Activated gamma-delta T cell treated with anti-CD3 and anti-CD28 coated beads, Interleukin-2, amount 50 U/mL, for 16 hours (primary cell): ENCODE measurements at regions not wholly inside any gene's neighbourhood (a gene's known extent, or its start where the extent isn't known, plus 50 kb on each side); places are given as distances from the start of the nearest gene placed in this dataset.
"Not testable (repeated sequence)": the region's sequence is repeated elsewhere in the genome, so short reads cannot be mapped to it uniquely, and the experiment has no call there.

ENCODE experiments used
- DNase-seq: peaks from one replicate; pipeline ENCODE4 v3.0.0-alpha.2; 2020; ENCODE audit warnings: low read depth

DNA sequence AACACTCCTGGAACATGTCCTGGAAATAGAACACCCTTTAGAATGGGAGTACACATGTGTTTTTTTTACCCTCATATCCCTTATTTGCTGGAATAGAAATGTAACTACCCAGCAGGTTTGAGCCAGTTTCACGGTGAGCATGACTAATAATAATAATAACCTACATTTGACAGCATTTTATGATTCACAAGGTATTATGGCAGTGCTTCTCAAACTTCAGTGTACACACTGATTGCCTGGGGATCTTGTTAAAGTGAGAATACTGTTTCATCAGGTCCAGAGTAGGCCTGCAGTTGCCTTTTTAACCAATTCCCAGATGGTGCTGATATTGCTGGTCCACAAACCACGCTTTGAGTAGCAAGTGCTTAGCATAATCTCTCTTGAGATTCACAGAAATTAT, 63.9 kb downstream of the NFKBIZ start:
- no peak for DNase-seq

DNA sequence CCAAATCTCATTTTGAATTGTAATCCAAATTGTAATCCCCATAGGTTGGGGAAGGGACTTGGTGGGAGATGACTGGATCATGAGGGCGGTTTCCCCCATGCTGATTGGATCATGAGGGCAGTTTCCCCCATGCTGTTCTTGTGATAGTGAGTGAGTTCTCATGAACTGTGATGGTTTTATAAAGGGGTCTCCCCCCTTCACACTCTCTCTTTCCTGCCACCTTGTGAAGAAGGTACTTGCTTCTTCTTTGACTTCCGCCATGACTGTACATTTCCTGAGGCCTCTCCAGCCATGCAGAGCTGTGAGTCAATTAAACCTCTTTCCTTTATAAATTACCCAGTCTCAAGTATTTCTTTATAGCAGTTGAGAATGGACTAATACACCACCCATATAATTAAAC, 68.4 kb downstream of the NFKBIZ start:
- not testable (repeated sequence) for DNase-seq

DNA sequence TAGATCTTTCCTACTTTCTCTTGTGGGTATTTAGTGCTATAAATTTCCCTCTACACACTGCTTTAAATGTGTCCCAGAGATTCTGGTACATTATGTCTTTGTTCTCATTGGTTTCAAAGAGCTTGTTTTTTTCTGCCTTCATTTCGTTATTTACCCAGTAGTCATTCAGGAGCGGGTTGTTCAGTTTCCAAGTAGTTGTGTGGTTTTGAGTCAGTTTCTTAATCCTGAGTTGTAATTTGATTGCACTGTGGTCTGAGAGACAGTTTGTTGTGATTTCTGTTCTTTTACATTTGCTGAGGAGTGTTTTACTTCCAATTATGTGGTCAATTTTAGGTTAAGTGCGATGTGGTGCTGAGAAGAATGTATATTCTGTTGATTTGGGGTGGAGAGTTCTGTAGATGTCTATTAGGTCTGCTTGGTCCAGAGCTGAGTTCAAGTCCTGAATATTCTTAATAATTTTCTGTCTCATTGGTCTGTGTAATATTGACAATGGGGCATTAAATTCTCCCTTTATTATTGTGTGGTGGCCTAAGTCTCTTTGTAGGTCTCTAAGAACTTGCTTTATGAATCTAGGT, 72.9 kb downstream of the NFKBIZ start:
- DNase-seq: not testable (repeated sequence)

DNA sequence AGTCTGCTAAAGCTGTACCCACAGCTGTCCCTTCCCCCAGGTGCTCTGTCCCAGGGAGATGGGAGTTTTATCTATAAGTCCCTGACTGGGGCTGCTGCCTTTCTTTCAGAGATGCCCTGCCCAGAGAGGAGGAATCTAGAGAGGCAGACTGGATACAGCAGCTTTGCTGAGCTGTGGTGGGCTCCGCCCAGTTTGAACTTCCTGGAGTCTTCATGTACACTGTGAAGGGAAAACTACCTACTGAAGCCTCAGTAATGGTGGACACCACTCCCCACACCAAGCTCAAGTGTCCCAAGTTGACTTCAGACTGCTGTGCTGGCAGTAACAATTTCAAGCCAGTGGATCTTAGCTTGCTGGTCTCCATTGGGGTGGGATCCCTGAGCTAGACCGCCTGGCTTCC, 75.3 kb downstream of the NFKBIZ start:
- not testable (repeated sequence) for DNase-seq

DNA sequence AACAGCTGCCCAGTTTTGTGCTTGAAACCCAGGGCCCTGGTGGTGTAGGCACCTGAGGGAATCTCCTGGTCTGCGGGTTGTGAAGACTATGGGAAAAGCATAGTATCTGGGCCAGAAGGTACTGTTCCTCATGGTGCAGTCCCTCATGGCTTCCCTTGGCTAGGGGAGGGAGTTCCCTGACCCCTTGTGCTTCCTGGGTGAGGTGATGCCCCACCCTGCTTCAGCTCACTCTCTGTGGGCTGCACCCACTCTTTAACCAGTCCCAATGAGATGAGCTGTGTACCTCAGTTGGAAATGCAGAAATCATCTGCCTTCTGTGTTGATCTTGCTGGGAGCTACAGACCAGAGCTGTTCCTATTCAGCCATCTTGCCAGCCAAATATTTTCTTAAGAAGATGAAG, 75.8 kb downstream of the NFKBIZ start:
- DNase-seq: not testable (repeated sequence)

DNA sequence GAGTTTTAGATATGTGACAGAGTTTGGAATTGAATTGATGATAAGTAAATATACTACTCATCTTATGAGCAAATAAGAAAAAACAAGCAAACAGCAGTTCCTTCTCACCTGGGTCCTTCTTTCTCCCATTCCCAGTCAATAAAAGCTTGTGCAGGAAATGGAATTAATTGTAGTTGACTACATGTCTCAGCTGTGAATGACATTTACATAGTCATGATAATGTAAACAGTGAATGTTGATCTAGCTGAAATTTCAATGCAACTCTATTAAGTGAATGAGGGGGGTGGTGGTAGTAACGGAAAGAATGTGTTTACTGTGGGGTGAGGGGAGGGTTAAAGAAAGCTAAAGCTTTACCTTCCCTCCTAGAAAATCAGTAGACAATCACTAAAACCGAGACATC, 76.2 kb downstream of the NFKBIZ start:
- DNase-seq: no peak

DNA sequence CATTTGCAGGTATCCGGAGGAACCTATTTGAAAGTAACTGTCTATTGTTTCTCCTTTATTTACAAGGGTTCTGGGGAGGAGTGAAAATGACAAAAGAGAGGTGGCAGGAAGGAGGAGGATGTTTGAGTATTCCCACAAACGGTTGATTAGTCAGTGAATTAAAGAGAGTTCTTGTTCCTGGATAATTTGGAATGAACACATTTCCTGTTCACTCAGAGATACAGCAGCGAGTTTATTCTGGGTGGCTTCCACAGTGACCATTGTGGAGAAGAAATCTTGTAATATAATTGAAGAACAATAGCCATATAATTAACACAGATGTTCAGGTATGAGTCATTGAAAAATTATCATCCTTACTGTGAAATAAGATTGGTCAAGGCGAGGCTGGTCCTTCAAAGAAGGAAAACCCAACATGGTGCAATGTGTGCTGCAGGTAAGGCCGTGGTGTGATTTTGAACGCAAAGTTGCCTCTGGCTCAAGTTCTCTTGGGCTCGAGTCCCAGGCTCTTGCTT, 77.3 kb downstream of the NFKBIZ start:
- no peak for DNase-seq

DNA sequence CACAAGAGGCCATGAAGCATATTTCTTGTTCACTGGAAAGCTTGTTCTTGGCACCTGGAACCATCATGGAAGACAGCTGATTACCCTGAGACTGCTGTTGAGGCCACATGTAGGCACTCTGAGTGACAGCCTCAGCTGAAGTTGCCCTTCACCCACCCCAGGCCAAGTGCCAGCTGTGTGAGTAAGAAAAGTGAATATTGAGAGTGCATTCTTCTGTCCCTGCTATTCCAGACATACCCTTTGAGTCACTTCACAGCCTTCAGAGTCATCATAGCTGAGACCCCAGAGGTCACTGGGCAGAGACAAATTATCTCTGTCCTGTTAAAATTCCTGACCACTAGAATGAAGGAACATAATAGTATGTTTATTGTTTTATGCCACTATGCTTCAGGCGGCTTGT, 79.6 kb downstream of the NFKBIZ start:
- DNase-seq: no peak

DNA sequence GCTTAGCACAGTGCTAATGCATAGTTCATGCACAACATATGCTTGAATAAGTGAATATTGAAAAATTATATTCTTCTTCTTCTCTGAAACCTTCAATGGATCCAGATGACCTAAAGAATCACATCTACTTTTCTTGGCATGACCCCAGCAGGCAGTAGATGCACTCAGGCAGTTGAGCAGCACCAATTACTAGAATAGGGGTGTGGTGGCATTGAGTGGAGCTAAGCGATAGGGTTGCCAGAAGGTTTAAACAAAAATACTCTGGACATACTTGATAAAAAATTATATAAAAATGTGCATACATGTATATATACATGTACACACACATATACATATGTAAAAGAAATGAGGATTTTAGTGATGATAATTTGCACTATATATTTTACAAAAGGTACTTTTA, 81.8 kb downstream of the NFKBIZ start:
- DNase-seq: no peak

DNA sequence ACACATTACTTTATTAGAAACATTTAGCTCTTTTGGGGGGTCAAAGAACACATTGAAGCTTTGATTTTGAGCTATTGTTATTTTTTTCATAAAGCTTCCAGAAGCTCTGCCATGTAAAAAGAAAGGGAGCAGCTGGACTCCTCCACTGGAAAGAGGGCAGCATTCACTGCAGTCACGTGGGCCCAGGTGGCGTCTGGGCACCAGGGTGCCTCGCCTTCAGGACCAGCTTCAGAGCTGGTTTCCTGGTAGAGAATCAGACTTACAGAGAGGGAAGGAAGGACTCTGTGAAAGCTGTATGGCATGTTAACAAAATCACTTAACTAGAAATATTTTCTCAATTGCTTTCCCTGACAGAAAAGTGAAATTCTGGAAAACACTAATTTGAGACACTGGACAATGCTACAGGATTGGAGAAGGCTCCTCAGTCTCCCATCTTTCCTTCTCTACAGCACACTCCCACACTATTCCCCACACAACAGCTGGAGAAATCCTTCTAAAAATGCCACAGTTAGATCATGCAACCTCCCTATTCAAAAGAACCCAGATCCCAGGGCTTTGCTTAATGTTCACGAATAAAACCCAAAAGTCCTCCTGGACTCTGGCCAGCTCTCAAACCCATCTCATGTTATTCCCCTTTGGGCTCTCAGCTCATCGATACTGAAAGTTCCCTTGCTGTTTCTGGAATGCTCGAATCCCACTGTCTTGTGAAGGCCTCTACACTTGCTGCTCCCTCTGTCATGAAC, 83.2 kb downstream of the NFKBIZ start:
- DNase-seq: no peak

DNA sequence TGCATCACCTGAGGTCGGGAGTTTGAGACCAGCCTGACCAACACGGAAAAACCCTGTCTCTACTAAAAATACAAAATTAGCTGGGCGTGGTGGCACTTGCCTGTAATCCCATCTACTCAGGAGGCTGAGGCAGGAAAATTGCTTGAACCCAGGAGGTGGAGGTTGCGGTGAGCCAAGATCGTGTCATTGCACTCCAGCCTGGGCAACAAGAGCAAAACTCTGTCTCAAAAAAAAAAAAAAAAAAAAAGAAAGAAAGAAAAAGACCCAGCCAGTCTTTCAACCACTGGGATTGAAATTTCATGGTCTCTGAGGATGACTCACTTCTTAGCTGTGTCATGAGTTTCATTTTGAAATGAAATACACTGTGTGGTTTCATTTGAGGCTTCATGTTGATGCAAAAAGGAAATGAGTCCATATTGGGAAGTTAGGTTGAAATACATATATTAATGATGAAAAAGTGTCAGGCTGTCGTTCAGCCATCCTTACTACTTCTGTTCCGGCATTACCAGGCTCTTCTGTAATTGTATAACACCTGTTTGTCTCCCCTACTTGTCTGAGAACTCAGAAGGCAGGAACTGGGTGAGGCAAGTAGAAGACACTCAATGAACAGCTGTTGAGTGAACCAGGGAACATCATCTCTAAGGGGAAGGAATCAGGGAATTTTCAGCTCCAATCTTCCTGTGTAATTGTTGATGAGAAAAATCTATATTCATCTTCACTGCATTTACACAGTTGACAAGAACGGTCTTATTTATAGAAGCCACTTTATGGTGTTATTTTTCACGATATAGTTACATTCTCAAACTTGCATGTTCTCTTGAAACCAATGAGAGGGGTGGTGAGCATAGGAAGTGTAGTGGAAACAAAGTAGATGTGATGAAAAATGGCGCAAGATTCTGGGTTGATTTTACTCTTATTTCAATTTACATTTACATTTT, 87.4 kb downstream of the NFKBIZ start:
- no peak for DNase-seq

DNA sequence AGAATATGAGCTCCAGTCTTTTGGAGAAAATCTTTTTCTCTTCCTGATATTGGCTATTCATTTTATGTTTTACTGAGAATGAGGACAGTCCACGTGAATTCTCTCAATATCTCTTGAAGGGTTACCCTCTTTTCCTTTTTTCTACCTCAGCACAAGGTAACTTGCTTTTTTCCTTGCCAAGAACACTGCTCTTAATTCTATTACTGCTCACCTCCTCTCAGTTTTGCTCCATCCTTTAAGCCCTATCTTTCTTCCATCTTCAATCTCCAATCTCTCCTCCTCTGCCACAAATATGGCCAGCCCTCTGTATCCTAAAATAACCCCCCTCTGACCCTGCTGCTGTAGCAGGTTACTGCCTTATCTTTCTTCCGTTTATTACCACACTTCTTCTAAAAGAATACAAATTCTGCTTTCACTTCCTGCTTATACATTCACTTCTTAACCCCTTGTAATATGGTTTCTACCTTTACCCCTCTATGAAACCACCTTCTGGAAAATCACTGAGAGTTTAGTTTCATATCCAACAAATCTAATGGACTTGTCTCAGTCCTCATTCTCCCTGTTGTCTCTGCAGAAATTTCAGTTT, 89.0 kb downstream of the NFKBIZ start:
- DNase-seq: no peak

DNA sequence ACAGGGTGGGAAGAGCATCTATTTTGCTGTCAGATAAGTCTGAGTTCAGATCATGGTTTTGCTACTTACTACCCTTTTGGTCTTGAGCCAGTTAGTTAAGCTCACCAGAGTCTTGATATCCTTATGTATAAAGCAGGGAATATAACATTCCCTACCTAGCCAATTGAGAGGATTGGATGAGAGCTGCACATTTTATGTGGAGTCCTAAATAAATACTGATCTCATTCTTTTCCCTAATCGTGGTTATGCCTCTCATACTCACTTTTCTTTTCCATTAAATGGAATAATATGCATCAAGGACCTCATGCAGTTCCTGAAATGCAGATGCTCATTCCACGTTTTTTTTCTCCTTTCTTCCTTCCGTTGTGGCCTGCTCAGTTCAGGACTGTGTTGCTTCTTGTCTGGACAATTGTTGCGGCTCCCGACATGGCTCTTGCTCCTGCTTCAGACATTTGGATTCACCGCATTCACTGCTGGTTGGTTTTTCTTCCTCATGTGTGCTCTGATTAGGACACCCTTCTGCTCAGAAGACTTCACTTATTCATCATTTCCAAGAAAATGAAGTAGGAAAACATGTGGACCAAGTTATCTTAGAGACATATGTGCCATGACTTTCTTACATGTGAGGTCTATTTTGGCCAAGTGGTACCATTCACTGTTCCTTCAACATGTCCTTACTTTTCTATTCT, 90.2 kb downstream of the NFKBIZ start:
- no peak for DNase-seq

DNA sequence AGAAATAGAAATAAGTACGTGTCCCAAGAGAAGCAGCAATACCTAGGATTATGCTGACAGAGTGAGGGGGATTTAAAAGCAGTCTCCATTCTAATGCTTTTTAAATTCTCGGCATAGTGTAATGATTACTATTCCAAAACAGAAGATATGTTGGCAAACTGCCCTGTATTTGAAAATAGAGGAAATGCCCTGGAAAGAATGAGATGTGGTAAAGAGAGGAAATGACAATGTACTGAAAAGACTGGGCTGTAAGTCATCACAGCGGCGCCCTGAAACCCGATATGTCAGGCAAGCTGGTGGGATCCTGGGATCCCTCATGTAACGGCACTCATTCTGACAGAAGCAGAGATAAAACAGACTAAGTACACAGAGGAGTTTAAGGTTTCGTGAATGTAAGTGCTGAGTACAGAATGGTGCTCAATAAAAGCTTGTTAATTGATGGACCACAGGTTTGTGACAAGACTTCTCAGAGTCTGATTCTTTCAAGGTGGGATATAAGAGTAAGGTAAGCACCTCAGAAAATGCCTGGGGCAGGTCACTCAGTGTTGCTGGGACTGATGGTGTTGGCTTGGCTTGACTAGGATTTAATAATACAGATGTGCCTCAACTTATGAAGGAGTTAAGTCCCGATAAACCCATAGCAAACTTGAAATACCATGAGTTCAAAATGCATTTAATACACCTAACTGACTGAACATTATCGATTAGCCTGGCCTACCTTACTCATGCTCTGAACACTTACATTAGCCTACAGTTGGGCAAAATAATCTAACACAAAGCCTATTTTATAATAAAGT, 91.4 kb downstream of the NFKBIZ start:
- no peak for DNase-seq

DNA sequence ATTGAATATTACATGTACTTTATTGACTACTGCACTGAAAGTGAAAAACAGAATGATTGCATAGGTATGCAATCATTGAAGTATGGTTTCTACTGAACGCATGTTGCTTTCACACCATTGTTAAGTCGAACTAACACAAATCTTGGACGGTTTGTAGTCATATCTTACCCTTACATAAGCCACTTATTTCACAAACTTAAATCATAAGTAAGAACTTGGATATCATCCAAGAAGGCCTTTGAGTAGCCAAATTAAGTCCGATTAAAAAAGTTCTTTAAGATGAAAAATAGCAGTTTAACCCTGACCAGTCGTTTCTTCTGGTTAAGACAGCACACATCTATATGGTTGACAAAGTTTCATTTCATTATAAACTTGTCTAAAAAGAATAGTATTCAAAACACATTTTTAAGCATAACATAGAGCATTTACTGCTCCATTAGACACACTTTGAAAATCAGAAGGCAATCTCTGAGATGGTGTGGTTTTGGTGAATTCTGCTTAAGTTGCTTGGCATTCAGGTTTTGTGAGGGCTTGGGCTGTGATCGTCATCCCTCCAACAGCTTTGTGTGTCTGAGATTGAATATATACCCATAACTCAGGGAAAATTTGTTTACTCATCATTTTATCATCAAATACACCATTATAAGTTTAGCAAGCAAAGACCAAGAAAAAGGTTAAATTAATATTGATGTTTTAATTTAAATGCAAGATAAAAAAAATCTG, 92.2 kb downstream of the NFKBIZ start:
- no peak for DNase-seq

DNA sequence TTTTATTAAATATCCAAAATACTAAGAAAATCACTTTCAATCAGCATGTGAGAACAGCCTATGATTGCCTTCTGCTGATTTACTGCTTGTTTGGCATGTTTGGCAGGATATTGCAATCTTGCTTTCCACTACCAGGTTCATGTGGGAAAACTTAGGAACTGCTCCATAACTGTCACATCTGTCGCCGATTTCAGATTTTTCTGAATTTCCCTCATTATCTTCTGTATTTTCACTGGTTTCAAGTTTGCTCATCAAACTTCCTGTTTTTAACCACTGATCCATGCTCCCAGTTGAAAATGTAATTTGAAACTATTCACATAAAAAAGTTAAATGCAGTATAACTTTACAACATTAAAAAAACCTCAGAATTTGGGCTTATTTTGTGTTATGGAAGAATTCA, 93.0 kb downstream of the NFKBIZ start:
- DNase-seq: no peak

DNA sequence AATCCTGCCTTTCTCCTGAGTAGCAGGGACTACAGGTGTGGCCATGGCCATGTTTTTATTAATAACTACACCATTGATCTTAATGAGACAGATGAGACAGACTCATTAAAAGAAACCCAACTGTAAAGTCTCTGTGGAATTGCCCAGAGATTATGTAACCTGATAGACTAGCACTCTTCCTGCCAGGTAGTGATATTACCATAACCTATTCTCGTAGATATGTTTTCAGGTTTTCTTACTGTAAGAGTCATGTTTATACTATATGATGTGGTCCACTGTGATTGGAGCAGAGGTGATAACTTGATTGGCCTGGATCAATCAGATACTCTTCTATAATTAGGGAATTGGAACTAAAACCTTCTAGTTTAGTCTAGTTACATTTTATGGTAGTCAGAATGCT, 93.7 kb downstream of the NFKBIZ start:
- no peak for DNase-seq

DNA sequence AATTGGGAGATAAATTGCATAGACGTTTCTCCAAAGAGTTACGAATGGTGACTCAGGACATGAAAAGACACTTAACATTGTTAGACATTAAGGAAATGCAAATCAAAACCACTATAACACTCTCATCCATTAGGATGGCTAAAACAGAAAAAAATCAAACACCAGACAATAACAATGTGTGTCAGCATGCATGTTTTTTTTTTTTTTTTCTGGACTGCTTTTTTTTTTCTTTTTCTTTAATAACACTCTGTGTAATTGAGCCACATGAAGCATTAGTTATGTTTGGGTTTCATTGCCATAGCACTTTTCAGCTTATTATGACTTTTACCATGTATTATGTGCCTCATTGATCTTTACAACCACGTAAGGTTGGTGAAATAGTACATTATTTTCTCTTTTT, 95.0 kb downstream of the NFKBIZ start:
- DNase-seq: no peak

DNA sequence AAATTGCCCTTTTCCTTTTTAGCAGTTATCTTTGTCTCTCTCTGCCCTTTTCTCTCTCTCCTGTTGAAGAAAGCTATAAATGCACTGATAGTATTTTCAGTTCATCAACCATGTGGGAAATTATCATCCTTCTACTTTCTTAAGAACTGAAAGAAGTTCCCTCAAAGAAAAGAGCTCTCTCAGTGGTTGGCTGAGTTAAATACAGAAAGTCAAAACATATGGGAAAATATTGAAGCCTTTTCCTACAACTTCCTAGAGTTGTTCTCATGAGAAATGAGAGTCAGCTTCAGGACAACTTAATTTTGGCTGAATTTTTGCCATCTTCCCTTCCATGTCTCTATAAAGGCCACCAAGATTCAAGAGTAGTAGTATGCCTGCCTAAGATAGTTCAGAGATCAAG, 96.7 kb downstream of the NFKBIZ start:
- DNase-seq: no peak

DNA sequence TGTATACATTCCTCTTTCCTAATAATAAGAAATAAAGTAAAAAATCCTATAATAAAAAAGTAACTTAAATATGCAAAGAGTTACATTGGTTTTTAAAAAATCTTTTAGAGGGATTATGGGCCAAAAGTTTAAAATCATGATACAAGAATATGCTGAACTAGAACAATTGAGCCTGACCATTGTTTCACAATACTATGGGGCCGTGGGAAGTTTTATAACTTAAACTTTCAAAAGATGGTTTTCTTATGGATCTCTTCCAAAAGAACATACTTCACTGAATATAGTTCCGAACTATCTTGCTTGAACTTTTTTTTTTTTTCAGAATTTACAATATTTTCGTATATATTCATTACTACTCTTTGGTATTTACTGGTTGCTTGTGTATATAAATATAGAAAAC, 97.6 kb downstream of the NFKBIZ start:
- no peak for DNase-seq
